ENCODE measurements at regions not wholly inside any gene's neighbourhood (a gene's known extent, or its start where the extent isn't known, plus 50 kb on each side); places are given as distances from the start of the nearest gene placed in this dataset.

DNA sequence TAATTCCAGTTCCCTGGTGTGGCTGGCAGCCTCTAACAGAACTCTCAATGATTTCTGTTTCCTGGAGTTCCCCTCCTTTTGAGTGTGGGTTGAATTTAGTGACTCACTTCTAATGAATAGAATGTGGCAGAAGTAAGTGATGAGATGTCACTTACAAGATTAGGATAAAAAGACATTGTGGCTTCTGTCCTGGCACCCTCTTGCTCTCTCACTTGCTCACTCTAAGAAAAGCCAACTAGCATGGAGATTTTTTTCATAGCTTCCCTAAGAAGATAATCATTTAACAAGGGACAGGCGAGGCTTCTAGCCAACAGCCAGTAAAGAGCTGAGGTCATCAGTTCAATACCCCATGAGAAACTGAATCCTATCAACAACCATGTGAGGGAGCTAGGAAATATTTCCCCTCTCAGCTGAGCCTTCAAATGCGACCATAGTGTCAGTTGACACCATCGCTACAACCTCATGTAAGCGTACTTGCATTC lies 156.7 kb downstream of the TMTC3 start:
- no peak overlapping the region for H4K8ac ChIP-seq (ENCODE audit: low read length)
- no peak overlapping the region for H2AK5ac ChIP-seq (ENCODE audit: low read length, severe bottlenecking)
- H3K4me2 ChIP-seq (ENCODE audit: low read length, poor library complexity, severe bottlenecking): no peak overlapping the region
- H3K27me3 ChIP-seq (ENCODE audit: control insufficient read depth in 1 of 2, insufficient read depth in 1 of 2, low read length in 2 of 2): no peaks in the 10 kb centered on the region
- H3K9ac ChIP-seq (ENCODE audit: low read length): peak overlapping the region; percentile 61
- peak overlapping the region; percentile 39 for H3K27ac ChIP-seq (ENCODE audit: low read length, poor library complexity, severe bottlenecking)
- H3K79me1 ChIP-seq (replicated peaks; ENCODE audit: low read length, poor library complexity, severe bottlenecking): no peaks in the 10 kb centered on the region
- no peak overlapping the region for H3K4me3 ChIP-seq (ENCODE audit: insufficient read depth in 1 of 2, low read depth in 1 of 2, low read length in 2 of 2)
- DNase-seq: peak; percentile 78
- peaks cover 3% of the 10 kb centered on the region for H3K9me3 ChIP-seq (ENCODE audit: control insufficient read depth, low read length)
- H3K4me1 ChIP-seq (ENCODE audit: control insufficient read depth, insufficient read depth, low read depth, low read length): no peaks in the 10 kb centered on the region
- no peak overlapping the region for H4K91ac ChIP-seq (ENCODE audit: low read length)
- no peak overlapping the region for H3K14ac ChIP-seq (ENCODE audit: low read length in 2 of 2)
- H2BK15ac ChIP-seq (ENCODE audit: low read depth, poor library complexity, severe bottlenecking): no peak overlapping the region
- H3K36me3 ChIP-seq (ENCODE audit: control insufficient read depth in 1 of 2, insufficient read depth in 2 of 2, low read depth in 1 of 2, low read length in 2 of 2): no peaks in the 10 kb centered on the region
- no peak overlapping the region for H3K18ac ChIP-seq (ENCODE audit: low read depth in 1 of 2, low read length in 2 of 2)
- H3K4ac ChIP-seq (ENCODE audit: low read depth in 1 of 2, low read length in 2 of 2): peak overlapping the region in 1 of 2 experiments; percentile 17
- H2BK12ac ChIP-seq (ENCODE audit: low read length in 2 of 2): peak overlapping the region in 1 of 2 experiments; percentile 37
- 64% methylated on average over 1 of the region's 4 CpGs for WGBS
- no peak overlapping the region for H2BK5ac ChIP-seq (ENCODE audit: low read depth, low read length, poor library complexity, severe bottlenecking)
- H3K23ac ChIP-seq (ENCODE audit: low read length in 2 of 2): no peak overlapping the region
- no peak overlapping the region for H2BK120ac ChIP-seq (ENCODE audit: low read depth, low read length)
- no peak overlapping the region for H2AFZ ChIP-seq (ENCODE audit: low read depth, low read length)

DNA sequence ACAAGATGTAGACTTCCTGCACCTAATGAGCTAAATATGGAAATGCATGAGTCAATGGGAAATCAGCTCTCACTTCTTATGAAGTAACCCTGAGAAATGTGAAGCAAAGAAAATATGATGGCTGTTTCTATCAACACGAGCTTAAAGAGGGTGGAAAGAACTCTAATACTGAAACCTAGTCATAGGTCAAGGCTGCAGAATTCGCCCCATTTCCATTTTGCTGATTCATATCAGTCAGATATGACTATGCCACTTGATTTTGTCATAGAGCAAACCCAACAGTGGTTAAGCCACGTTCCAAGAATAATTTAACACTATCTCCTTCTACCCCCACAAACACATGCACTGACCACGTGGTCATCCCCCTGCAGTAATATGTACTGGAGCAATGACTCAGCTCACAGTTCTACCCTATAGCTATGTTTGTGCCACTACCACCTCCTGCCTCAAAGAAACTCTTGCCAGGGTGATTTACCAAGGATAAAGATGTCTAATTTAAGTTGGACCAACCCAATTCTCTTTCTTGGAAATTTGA lies 157.5 kb downstream of the TMTC3 start:
- Histone ChIP-seq H4K8ac (ENCODE audit: low read length) (no peak overlapping the region), H2BK12ac (ENCODE audit: low read length in 2 of 2) (no peak overlapping the region), H3K9me3 (ENCODE audit: control insufficient read depth, low read length) (no peaks in the 10 kb centered on the region), H3K14ac (ENCODE audit: low read length in 2 of 2) (no peak overlapping the region), H3K23ac (ENCODE audit: low read length in 2 of 2) (no peak overlapping the region), H3K36me3 (ENCODE audit: control insufficient read depth in 1 of 2, insufficient read depth in 2 of 2, low read depth in 1 of 2, low read length in 2 of 2) (no peaks in the 10 kb centered on the region), H3K4me2 (ENCODE audit: low read length, poor library complexity, severe bottlenecking) (no peak overlapping the region), H2AK5ac (ENCODE audit: low read length, severe bottlenecking) (no peak overlapping the region), H2BK15ac (ENCODE audit: low read depth, poor library complexity, severe bottlenecking) (no peak overlapping the region), H3K79me1 (replicated peaks; ENCODE audit: low read length, poor library complexity, severe bottlenecking) (no peaks in the 10 kb centered on the region), H3K4me1 (ENCODE audit: control insufficient read depth, insufficient read depth, low read depth, low read length) (no peaks in the 10 kb centered on the region), H4K91ac (ENCODE audit: low read length) (no peak overlapping the region), H3K9ac (ENCODE audit: low read length) (peak overlapping the region; percentile 61), H3K4me3 (ENCODE audit: insufficient read depth in 1 of 2, low read depth in 1 of 2, low read length in 2 of 2) (peak overlapping the region in 1 of 2 experiments; percentile 31), H2BK120ac (ENCODE audit: low read depth, low read length) (no peak overlapping the region), H3K27ac (ENCODE audit: low read length, poor library complexity, severe bottlenecking) (peak overlapping the region; percentile 65), H3K18ac (ENCODE audit: low read depth in 1 of 2, low read length in 2 of 2) (no peak overlapping the region), H3K27me3 (ENCODE audit: control insufficient read depth in 1 of 2, insufficient read depth in 1 of 2, low read length in 2 of 2) (no peaks in the 10 kb centered on the region), H3K4ac (ENCODE audit: low read depth in 1 of 2, low read length in 2 of 2) (no peak overlapping the region), H2BK5ac (ENCODE audit: low read depth, low read length, poor library complexity, severe bottlenecking) (no peak overlapping the region), H2AFZ (ENCODE audit: low read depth, low read length) (no peak overlapping the region)
- peak; percentile 94 for DNase-seq
- under 1% methylated on average over 4 of the region's 4 CpGs for WGBS

- no peak overlapping the region for H3K4ac ChIP-seq (ENCODE audit: low read depth in 1 of 2, low read length in 2 of 2)
- no peaks in the 10 kb centered on the region for H3K79me1 ChIP-seq (replicated peaks; ENCODE audit: low read length, poor library complexity, severe bottlenecking)
- H3K27me3 ChIP-seq (ENCODE audit: control insufficient read depth in 1 of 2, insufficient read depth in 1 of 2, low read length in 2 of 2): no peaks in the 10 kb centered on the region
- no peak overlapping the region for H3K4me2 ChIP-seq (ENCODE audit: low read length, poor library complexity, severe bottlenecking)
- H3K9me3 ChIP-seq (ENCODE audit: control insufficient read depth, low read length): no peaks in the 10 kb centered on the region
- H3K14ac ChIP-seq (ENCODE audit: low read length in 2 of 2): no peak overlapping the region
- H3K36me3 ChIP-seq (ENCODE audit: control insufficient read depth in 1 of 2, insufficient read depth in 2 of 2, low read depth in 1 of 2, low read length in 2 of 2): no peaks in the 10 kb centered on the region
- H4K91ac ChIP-seq (ENCODE audit: low read length): no peak overlapping the region
- no peak overlapping the region for H3K4me3 ChIP-seq (ENCODE audit: insufficient read depth in 1 of 2, low read depth in 1 of 2, low read length in 2 of 2)
- H2BK15ac ChIP-seq (ENCODE audit: low read depth, poor library complexity, severe bottlenecking): no peak overlapping the region
- no peak overlapping the region for H3K18ac ChIP-seq (ENCODE audit: low read depth in 1 of 2, low read length in 2 of 2)
- no peak overlapping the region for H2BK12ac ChIP-seq (ENCODE audit: low read length in 2 of 2)
- H2AFZ ChIP-seq (ENCODE audit: low read depth, low read length): no peak overlapping the region
- no peaks in the 10 kb centered on the region for H3K4me1 ChIP-seq (ENCODE audit: control insufficient read depth, insufficient read depth, low read depth, low read length)
- DNase-seq: peak; percentile 3
- no peak overlapping the region for H2AK5ac ChIP-seq (ENCODE audit: low read length, severe bottlenecking)
- no peak overlapping the region for H3K9ac ChIP-seq (ENCODE audit: low read length)
- no peak overlapping the region for H3K23ac ChIP-seq (ENCODE audit: low read length in 2 of 2)
- H3K27ac ChIP-seq (ENCODE audit: low read length, poor library complexity, severe bottlenecking): no peak overlapping the region
- no peak overlapping the region for H4K8ac ChIP-seq (ENCODE audit: low read length)
- no peak overlapping the region for H2BK5ac ChIP-seq (ENCODE audit: low read depth, low read length, poor library complexity, severe bottlenecking)
- no peak overlapping the region for H2BK120ac ChIP-seq (ENCODE audit: low read depth, low read length)
Observed at GRCh38 chr12:88300931-88301330, 158.8 kb downstream of the TMTC3 start.

- Histone ChIP-seq H2BK15ac (ENCODE audit: low read depth, poor library complexity, severe bottlenecking) (no peak overlapping the region), H2AK5ac (ENCODE audit: low read length, severe bottlenecking) (no peak overlapping the region), H3K4me3 (ENCODE audit: insufficient read depth in 1 of 2, low read depth in 1 of 2, low read length in 2 of 2) (no peak overlapping the region), H3K79me1 (replicated peaks; ENCODE audit: low read length, poor library complexity, severe bottlenecking) (no peaks in the 10 kb centered on the region), H4K91ac (ENCODE audit: low read length) (no peak overlapping the region), H3K14ac (ENCODE audit: low read length in 2 of 2) (no peak overlapping the region), H2BK5ac (ENCODE audit: low read depth, low read length, poor library complexity, severe bottlenecking) (no peak overlapping the region), H3K4me1 (ENCODE audit: control insufficient read depth, insufficient read depth, low read depth, low read length) (no peaks in the 10 kb centered on the region), H3K9ac (ENCODE audit: low read length) (no peak overlapping the region), H3K27me3 (ENCODE audit: control insufficient read depth in 1 of 2, insufficient read depth in 1 of 2, low read length in 2 of 2) (no peaks in the 10 kb centered on the region), H4K8ac (ENCODE audit: low read length) (no peak overlapping the region), H3K18ac (ENCODE audit: low read depth in 1 of 2, low read length in 2 of 2) (no peak overlapping the region), H2BK120ac (ENCODE audit: low read depth, low read length) (no peak overlapping the region), H3K36me3 (ENCODE audit: control insufficient read depth in 1 of 2, insufficient read depth in 2 of 2, low read depth in 1 of 2, low read length in 2 of 2) (no peaks in the 10 kb centered on the region), H3K4me2 (ENCODE audit: low read length, poor library complexity, severe bottlenecking) (no peak overlapping the region), H3K4ac (ENCODE audit: low read depth in 1 of 2, low read length in 2 of 2) (no peak overlapping the region), H2BK12ac (ENCODE audit: low read length in 2 of 2) (no peak overlapping the region), H3K9me3 (ENCODE audit: control insufficient read depth, low read length) (no peaks in the 10 kb centered on the region), H3K23ac (ENCODE audit: low read length in 2 of 2) (no peak overlapping the region), H3K27ac (ENCODE audit: low read length, poor library complexity, severe bottlenecking) (no peak overlapping the region), H2AFZ (ENCODE audit: low read depth, low read length) (no peak overlapping the region)
- no peak for DNase-seq
- WGBS: 97% methylated on average over 1 of the region's 1 CpG
Observed at GRCh38 chr12:88303335-88303734, 161.2 kb downstream of the TMTC3 start.

Data from mesenchymal stem cell (in vitro differentiated cells and primary cell).